H1 (cell line): ENCODE measurements at regions not wholly inside any gene's neighbourhood (a gene's known extent, or its start where the extent isn't known, plus 50 kb on each side); places are given as distances from the start of the nearest gene placed in this dataset.

Experiments
- TF ChIP-seq, protein P1 (sequence below): fragments of 300-600 bp; sonication (generic); IDR thresholded peaks from 2 replicates; pipeline ENCODE4 v1.7.1; 2012; ENCODE audit warnings: low read length, moderate library complexity, mild to moderate bottlenecking, inconsistent platforms; ENCODE audit not compliant: insufficient replicate concordance

DNA sequence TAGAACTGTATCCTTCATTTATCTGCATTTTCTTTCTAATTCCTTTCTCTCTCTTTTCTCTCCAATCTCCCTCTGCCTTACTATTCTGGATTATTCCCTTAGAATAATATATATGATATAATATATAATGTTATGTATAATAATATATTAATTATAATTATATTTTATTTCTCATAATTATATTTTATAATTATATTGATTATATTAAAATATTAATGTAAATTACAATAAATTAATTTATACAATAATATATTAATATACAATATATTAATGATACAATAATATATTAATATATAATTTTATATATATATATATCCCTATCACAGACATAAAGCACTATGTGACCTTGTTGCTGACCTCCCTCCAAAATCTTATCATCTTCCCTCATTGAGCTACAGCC lies 661.3 kb upstream of the CHORDC1 start (continued):
- TF ChIP-seq, protein P1, sequence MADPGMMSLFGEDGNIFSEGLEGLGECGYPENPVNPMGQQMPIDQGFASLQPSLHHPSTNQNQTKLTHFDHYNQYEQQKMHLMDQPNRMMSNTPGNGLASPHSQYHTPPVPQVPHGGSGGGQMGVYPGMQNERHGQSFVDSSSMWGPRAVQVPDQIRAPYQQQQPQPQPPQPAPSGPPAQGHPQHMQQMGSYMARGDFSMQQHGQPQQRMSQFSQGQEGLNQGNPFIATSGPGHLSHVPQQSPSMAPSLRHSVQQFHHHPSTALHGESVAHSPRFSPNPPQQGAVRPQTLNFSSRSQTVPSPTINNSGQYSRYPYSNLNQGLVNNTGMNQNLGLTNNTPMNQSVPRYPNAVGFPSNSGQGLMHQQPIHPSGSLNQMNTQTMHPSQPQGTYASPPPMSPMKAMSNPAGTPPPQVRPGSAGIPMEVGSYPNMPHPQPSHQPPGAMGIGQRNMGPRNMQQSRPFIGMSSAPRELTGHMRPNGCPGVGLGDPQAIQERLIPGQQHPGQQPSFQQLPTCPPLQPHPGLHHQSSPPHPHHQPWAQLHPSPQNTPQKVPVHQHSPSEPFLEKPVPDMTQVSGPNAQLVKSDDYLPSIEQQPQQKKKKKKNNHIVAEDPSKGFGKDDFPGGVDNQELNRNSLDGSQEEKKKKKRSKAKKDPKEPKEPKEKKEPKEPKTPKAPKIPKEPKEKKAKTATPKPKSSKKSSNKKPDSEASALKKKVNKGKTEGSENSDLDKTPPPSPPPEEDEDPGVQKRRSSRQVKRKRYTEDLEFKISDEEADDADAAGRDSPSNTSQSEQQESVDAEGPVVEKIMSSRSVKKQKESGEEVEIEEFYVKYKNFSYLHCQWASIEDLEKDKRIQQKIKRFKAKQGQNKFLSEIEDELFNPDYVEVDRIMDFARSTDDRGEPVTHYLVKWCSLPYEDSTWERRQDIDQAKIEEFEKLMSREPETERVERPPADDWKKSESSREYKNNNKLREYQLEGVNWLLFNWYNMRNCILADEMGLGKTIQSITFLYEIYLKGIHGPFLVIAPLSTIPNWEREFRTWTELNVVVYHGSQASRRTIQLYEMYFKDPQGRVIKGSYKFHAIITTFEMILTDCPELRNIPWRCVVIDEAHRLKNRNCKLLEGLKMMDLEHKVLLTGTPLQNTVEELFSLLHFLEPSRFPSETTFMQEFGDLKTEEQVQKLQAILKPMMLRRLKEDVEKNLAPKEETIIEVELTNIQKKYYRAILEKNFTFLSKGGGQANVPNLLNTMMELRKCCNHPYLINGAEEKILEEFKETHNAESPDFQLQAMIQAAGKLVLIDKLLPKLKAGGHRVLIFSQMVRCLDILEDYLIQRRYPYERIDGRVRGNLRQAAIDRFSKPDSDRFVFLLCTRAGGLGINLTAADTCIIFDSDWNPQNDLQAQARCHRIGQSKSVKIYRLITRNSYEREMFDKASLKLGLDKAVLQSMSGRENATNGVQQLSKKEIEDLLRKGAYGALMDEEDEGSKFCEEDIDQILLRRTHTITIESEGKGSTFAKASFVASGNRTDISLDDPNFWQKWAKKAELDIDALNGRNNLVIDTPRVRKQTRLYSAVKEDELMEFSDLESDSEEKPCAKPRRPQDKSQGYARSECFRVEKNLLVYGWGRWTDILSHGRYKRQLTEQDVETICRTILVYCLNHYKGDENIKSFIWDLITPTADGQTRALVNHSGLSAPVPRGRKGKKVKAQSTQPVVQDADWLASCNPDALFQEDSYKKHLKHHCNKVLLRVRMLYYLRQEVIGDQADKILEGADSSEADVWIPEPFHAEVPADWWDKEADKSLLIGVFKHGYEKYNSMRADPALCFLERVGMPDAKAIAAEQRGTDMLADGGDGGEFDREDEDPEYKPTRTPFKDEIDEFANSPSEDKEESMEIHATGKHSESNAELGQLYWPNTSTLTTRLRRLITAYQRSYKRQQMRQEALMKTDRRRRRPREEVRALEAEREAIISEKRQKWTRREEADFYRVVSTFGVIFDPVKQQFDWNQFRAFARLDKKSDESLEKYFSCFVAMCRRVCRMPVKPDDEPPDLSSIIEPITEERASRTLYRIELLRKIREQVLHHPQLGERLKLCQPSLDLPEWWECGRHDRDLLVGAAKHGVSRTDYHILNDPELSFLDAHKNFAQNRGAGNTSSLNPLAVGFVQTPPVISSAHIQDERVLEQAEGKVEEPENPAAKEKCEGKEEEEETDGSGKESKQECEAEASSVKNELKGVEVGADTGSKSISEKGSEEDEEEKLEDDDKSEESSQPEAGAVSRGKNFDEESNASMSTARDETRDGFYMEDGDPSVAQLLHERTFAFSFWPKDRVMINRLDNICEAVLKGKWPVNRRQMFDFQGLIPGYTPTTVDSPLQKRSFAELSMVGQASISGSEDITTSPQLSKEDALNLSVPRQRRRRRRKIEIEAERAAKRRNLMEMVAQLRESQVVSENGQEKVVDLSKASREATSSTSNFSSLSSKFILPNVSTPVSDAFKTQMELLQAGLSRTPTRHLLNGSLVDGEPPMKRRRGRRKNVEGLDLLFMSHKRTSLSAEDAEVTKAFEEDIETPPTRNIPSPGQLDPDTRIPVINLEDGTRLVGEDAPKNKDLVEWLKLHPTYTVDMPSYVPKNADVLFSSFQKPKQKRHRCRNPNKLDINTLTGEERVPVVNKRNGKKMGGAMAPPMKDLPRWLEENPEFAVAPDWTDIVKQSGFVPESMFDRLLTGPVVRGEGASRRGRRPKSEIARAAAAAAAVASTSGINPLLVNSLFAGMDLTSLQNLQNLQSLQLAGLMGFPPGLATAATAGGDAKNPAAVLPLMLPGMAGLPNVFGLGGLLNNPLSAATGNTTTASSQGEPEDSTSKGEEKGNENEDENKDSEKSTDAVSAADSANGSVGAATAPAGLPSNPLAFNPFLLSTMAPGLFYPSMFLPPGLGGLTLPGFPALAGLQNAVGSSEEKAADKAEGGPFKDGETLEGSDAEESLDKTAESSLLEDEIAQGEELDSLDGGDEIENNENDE, result no peak
- TF ChIP-seq, all 59 proteins: peak for 0
